Endothelial cell of umbilical vein (primary cell): ENCODE measurements at regions not wholly inside any gene's neighbourhood (a gene's known extent, or its start where the extent isn't known, plus 50 kb on each side); places are given as distances from the start of the nearest gene placed in this dataset.

Source experiments
- BruUV-seq: library from RNA; stranded (reverse); fragments of 400-500 nt; replicated peaks from 2 replicates; lab custom pipeline; 2021; lab: Mats Ljungman, UMichigan
- CTCF ChIA-PET: fragments of 300-600, 350-600 bp; sonication (Branson Sonifier 250); formaldehyde crosslinking; loops from one replicate; lab custom pipeline; 2021; ENCODE audit warnings: antibody characterized with exemption, inconsistent platforms; lab: Charles Lee
- POLR2A ChIA-PET: fragments of 300-600, 350-600 bp; sonication (Branson Sonifier 250); formaldehyde crosslinking; loops from one replicate; lab custom pipeline; 2021; ENCODE audit warnings: antibody characterized with exemption, inconsistent platforms; lab: Charles Lee
- DNase-seq: peaks from one replicate; pipeline ENCODE4 v3.0.0-alpha.2; 2011; ENCODE audit warnings: low read depth, low spot score
- FAIRE-seq: peaks from 2 replicates; lab custom pipeline; 2011; peaks lifted over from hg19 to GRCh38; lab: Jason Lieb, UNC
- H2AFZ ChIP-seq: 2 replicates; pipeline ENCODE4 v1.6.0; 2012; ENCODE audit warnings: low read depth, low read length, control low read depth, inconsistent platforms
- H3K27ac ChIP-seq: 2 replicates; pipeline ENCODE4 v1.5.1; 2011; ENCODE audit warnings: low read depth, mild to moderate bottlenecking, control low read depth, low read length, moderate library complexity; ENCODE audit not compliant: insufficient read depth
- H3K27me3 ChIP-seq, 2 experiments: 2 replicates each; pipeline versions ENCODE4 v1.6.0 to v1.6.1; 2011; ENCODE audit warnings: low read length in 2 of 2, mixed read lengths in 1 of 2; ENCODE audit not compliant: control insufficient read depth in 2 of 2, insufficient read depth in 2 of 2
- H3K36me3 ChIP-seq, 2 experiments: 2 replicates in 1 of 2; 3 replicates in 1 of 2; pipeline ENCODE4 v1.5.1; 2011; ENCODE audit warnings: low read length in 2 of 2, mild to moderate bottlenecking in 1 of 2, moderate library complexity in 1 of 2; ENCODE audit not compliant: control insufficient read depth in 2 of 2, insufficient read depth in 2 of 2; ENCODE audit errors: extremely low read depth in 1 of 2
- H3K4me1 ChIP-seq: 3 replicates; pipeline ENCODE4 v1.5.1; 2011; ENCODE audit warnings: mild to moderate bottlenecking, low read length; ENCODE audit not compliant: control insufficient read depth, insufficient read depth; ENCODE audit errors: extremely low read depth
- H3K4me2 ChIP-seq: 2 replicates; pipeline ENCODE4 v1.6.1; 2011; ENCODE audit warnings: low read length, control low read depth, mixed read lengths; ENCODE audit not compliant: insufficient read depth
- H3K4me3 ChIP-seq, 3 experiments: fragments of 200-600 bp in 1 of 3; sonication (generic), shearing (Covaris generic) in 1 of 3; replicated peaks in 1 of 3; 2 replicates each; pipeline ENCODE4 v1.5.1; 2011 to 2016; ENCODE audit warnings: control low read depth in 3 of 3, low read length in 3 of 3, mild to moderate bottlenecking in 2 of 3, inconsistent platforms in 1 of 3, low read depth in 1 of 3, moderate library complexity in 1 of 3; ENCODE audit not compliant: insufficient read depth in 1 of 3
- H3K79me2 ChIP-seq: 2 replicates; pipeline ENCODE4 v1.6.0; 2012; ENCODE audit warnings: low read length, inconsistent platforms; ENCODE audit not compliant: control insufficient read depth, insufficient read depth
- H3K9ac ChIP-seq: replicated peaks from 2 replicates; pipeline ENCODE3; 2011; ENCODE audit warnings: low read length, control low read depth; ENCODE audit not compliant: insufficient read depth; ENCODE audit errors: extremely low read depth
- H3K9me1 ChIP-seq: replicated peaks from 3 replicates; pipeline ENCODE4 v1.6.0; 2011; ENCODE audit warnings: mild to moderate bottlenecking, low read length; ENCODE audit not compliant: control insufficient read depth, insufficient read depth; ENCODE audit errors: extremely low read depth
- H3K9me3 ChIP-seq: replicated peaks from 2 replicates; pipeline ENCODE4 v1.5.1; 2012; ENCODE audit warnings: low read length, inconsistent platforms; ENCODE audit not compliant: control insufficient read depth, insufficient read depth
- H4K20me1 ChIP-seq: replicated peaks from 2 replicates; pipeline ENCODE3; 2011; ENCODE audit warnings: mild to moderate bottlenecking, low read length; ENCODE audit not compliant: control insufficient read depth, insufficient read depth; ENCODE audit errors: extremely low read depth
- EZH2 ChIP-seq: IDR thresholded peaks from 2 replicates; pipeline ENCODE4 v1.6.1; 2012; ENCODE audit warnings: borderline replicate concordance, low read depth, mild to moderate bottlenecking, moderate library complexity, low read length, inconsistent platforms; ENCODE audit not compliant: severe bottlenecking
- FOS ChIP-seq: IDR thresholded peaks from 2 replicates; pipeline ENCODE4 v1.6.1; 2011; ENCODE audit warnings: mild to moderate bottlenecking, low read length, moderate library complexity, borderline replicate concordance; ENCODE audit not compliant: insufficient read depth
- JUN ChIP-seq: IDR thresholded peaks from 2 replicates; pipeline ENCODE4 v1.6.1; 2011; ENCODE audit warnings: borderline replicate concordance, low read depth; ENCODE audit not compliant: insufficient read length, insufficient read depth
- MYC ChIP-seq: IDR thresholded peaks from one replicate; pipeline ENCODE4 v1.6.1; 2011; ENCODE audit warnings: mild to moderate bottlenecking, low read depth, low read length
- POLR2A ChIP-seq: IDR thresholded peaks from 2 replicates; pipeline ENCODE4 v1.6.1; 2012; ENCODE audit warnings: low read depth, mild to moderate bottlenecking, control low read depth, low read length
- POLR2AphosphoS5 ChIP-seq: IDR thresholded peaks from 2 replicates; pipeline ENCODE4 v1.6.1; 2012; ENCODE audit warnings: low read depth, mild to moderate bottlenecking, control low read depth, low read length, moderate library complexity; ENCODE audit not compliant: insufficient read depth
- dilution Hi-C: fragments of 300-500 bp; cut with MboI; formaldehyde crosslinking; loops from one replicate; pipeline ENCODE4 v1.15.0; 2019; ENCODE audit warnings: low sequenced_read_pairs; ENCODE audit not compliant: extremely low pct_ligation_motif_present
- intact Hi-C: fragments of 100-400 bp; cut with micrococcal nuclease; formaldehyde crosslinking; loops from one replicate; pipeline ENCODE4 v1.10.0; 2022
- TF ChIP-seq, protein P1 (sequence below), 2 donors: IDR thresholded peaks; 1 replicate in 1 of 2; 2 replicates in 1 of 2; pipeline ENCODE4 v1.5.1; 2011; ENCODE audit warnings: low read length in 2 of 2, mild to moderate bottlenecking in 2 of 2, moderate library complexity in 2 of 2, control low read depth in 1 of 2, inconsistent platforms in 1 of 2, low read depth in 1 of 2; ENCODE audit not compliant: insufficient read depth in 1 of 2; ENCODE audit errors: extremely low read depth in 1 of 2
- TF ChIP-seq, protein P2 (sequence below): IDR thresholded peaks from 2 replicates; pipeline ENCODE4 v1.6.1; 2011; ENCODE audit not compliant: insufficient read depth, insufficient read length

DNA sequence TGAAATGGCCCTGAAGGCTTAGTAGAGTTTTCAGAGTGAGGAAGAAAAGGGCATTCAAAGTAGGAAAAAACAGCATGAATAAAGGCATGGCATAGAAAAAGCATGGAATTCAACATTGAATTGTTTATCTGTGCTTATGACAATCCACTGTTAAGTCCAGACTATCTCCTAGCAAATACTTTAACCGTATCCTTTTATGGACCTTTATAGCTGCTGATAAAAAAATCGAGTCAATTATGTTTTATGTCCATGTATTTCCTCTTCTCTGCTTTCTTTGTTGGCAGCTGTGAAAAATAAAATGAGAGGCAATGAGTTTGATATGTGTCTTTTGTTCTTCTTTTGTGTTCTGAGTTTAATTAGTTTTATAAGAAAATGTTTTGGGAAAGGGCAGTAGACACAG is 70.4 kb downstream of the TDRD15 start:
- DNase-seq (no peak), FAIRE-seq (no peak)
- no peaks in the 10 kb centered on the region for H3K4me1 ChIP-seq
- H4K20me1 ChIP-seq: no peaks in the 10 kb centered on the region
- H2AFZ ChIP-seq: no peak overlapping the region
- no peaks in the 10 kb centered on the region for H3K27me3 ChIP-seq
- H3K9me1 ChIP-seq: no peaks in the 10 kb centered on the region
- intact Hi-C loops (no loop called here), dilution Hi-C loops (no loop called here)
- H3K27ac ChIP-seq: no peak overlapping the region
- ChIA-PET CTCF (no interaction called here), POLR2A (no interaction called here)
- H3K36me3 ChIP-seq: no peaks in the 10 kb centered on the region
- BruUV-seq: no TSS peak
- no peaks in the 10 kb centered on the region for H3K9me3 ChIP-seq
- H3K79me2 ChIP-seq: no peaks in the 10 kb centered on the region
- no peak for TF ChIP-seq MYC
- TF ChIP-seq EZH2: no peak
- no peak for TF ChIP-seq JUN
- no peak for TF ChIP-seq POLR2AphosphoS5
- TF ChIP-seq, protein P1, sequence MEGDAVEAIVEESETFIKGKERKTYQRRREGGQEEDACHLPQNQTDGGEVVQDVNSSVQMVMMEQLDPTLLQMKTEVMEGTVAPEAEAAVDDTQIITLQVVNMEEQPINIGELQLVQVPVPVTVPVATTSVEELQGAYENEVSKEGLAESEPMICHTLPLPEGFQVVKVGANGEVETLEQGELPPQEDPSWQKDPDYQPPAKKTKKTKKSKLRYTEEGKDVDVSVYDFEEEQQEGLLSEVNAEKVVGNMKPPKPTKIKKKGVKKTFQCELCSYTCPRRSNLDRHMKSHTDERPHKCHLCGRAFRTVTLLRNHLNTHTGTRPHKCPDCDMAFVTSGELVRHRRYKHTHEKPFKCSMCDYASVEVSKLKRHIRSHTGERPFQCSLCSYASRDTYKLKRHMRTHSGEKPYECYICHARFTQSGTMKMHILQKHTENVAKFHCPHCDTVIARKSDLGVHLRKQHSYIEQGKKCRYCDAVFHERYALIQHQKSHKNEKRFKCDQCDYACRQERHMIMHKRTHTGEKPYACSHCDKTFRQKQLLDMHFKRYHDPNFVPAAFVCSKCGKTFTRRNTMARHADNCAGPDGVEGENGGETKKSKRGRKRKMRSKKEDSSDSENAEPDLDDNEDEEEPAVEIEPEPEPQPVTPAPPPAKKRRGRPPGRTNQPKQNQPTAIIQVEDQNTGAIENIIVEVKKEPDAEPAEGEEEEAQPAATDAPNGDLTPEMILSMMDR (IDR thresholded peaks at IDR 0.05; ENCODE audit: extremely low read depth in 1 of 2, insufficient read depth in 1 of 2, low read depth in 1 of 2, low read length in 2 of 2): no peak
- TF ChIP-seq FOS: no peak
- TF ChIP-seq, protein P2, sequence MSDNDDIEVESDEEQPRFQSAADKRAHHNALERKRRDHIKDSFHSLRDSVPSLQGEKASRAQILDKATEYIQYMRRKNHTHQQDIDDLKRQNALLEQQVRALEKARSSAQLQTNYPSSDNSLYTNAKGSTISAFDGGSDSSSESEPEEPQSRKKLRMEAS: no peak
- no peak for TF ChIP-seq POLR2A
- H3K4me2 ChIP-seq: no peak overlapping the region
- H3K4me3 ChIP-seq: no peak overlapping the region
- H3K9ac ChIP-seq: no peak overlapping the region
